SK-MEL-5 (cell line): ENCODE measurements at regions not wholly inside any gene's neighbourhood (a gene's known extent, or its start where the extent isn't known, plus 50 kb on each side); places are given as distances from the start of the nearest gene placed in this dataset.
"Not testable (repeated sequence)": the region's sequence is repeated elsewhere in the genome, so short reads cannot be mapped to it uniquely, and the experiment has no call there.

Experiments used
- DNase-seq: peaks from one replicate; pipeline ENCODE4 v3.0.0-alpha.2; 2016; ENCODE audit warnings: low read depth, low spot score
- in situ Hi-C: cut with HindIII; loops from 2 replicates; pipeline ENCODE4 v1.10.0; 2016; ENCODE audit warnings: low sequenced_read_pairs, high pct_unique_total_duplicates, low pct_unique_long_range_greater_than_20kb

GRCh38 chr3:39641274-39641673 lies 168.1 kb upstream of the MYRIP start:
- no peak for DNase-seq
- in situ Hi-C loops: no loop called here

GRCh38 chr3:39644176-39644575 lies 165.2 kb upstream of the MYRIP start:
- no peak for DNase-seq
- in situ Hi-C loops: no loop called here

- in situ Hi-C loops, DNase-seq: not testable (repeated sequence)
Measured at GRCh38 chr3:39651256-39651655, 158.2 kb upstream of the MYRIP start.

GRCh38 chr3:39651993-39652739 lies 157.2 kb upstream of the MYRIP start:
- in situ Hi-C loops: no loop called here
- no peak for DNase-seq

GRCh38 chr3:39655718-39656117 lies 153.7 kb upstream of the MYRIP start:
- in situ Hi-C loops, DNase-seq: not testable (repeated sequence)

GRCh38 chr3:39657075-39657474 lies 152.3 kb upstream of the MYRIP start:
- in situ Hi-C loops: no loop called here
- no peak for DNase-seq

- DNase-seq: no peak
- in situ Hi-C loops: no loop called here
Measured at GRCh38 chr3:39657775-39658174, 151.6 kb upstream of the MYRIP start.

GRCh38 chr3:39664931-39665330 lies 144.5 kb upstream of the MYRIP start:
- in situ Hi-C loops: no loop called here
- no peak for DNase-seq

- in situ Hi-C loops: no loop called here
Measured at GRCh38 chr3:39665441-39665840, 144.0 kb upstream of the MYRIP start.

GRCh38 chr3:39668420-39668819 lies 141.0 kb upstream of the MYRIP start:
- DNase-seq: peak; percentile 75
- in situ Hi-C loops: no loop called here

More at GRCh38 chr3:39665441-39665840, 144.0 kb upstream of the MYRIP start:
- no peak for DNase-seq

GRCh38 chr3:39671116-39671515 lies 138.3 kb upstream of the MYRIP start:
- in situ Hi-C loops: no loop called here
- DNase-seq: no peak

- in situ Hi-C loops: no loop called here
Measured at GRCh38 chr3:39671600-39671999, 137.8 kb upstream of the MYRIP start.

GRCh38 chr3:39705351-39705900 lies 104.0 kb upstream of the MYRIP start:
- no peak for DNase-seq
- in situ Hi-C loops: no loop called here

More at GRCh38 chr3:39671600-39671999, 137.8 kb upstream of the MYRIP start:
- DNase-seq: no peak

GRCh38 chr3:39707314-39707909 lies 102.0 kb upstream of the MYRIP start:
- DNase-seq: peak; percentile 56

GRCh38 chr3:39712413-39713048 lies 96.9 kb upstream of the MYRIP start:
- no peak for DNase-seq
- in situ Hi-C loops: no loop called here

More at GRCh38 chr3:39707314-39707909, 102.0 kb upstream of the MYRIP start:
- in situ Hi-C loops: no loop called here

GRCh38 chr3:39713341-39713740 lies 96.1 kb upstream of the MYRIP start:
- in situ Hi-C loops, DNase-seq: not testable (repeated sequence)

GRCh38 chr3:39716849-39717248 lies 92.6 kb upstream of the MYRIP start:
- in situ Hi-C loops: no loop called here
- DNase-seq: no peak
